NB4 (cell line): ENCODE measurements at regions not wholly inside any gene's neighbourhood (a gene's known extent, or its start where the extent isn't known, plus 50 kb on each side); places are given as distances from the start of the nearest gene placed in this dataset.
A peak's percentile ranks its signal among the peaks of the same experiment; 100 is the strongest.

ENCODE experiments used
- DNase-seq: peaks from one replicate; pipeline ENCODE4 v3.0.0; 2010; ENCODE audit warnings: low read depth
- H3K4me3 ChIP-seq: one replicate; pipeline ENCODE4 v1.5.1; 2011; ENCODE audit warnings: mild to moderate bottlenecking, low read depth, low read length, moderate library complexity
- MYC ChIP-seq: IDR thresholded peaks from 2 replicates; pipeline ENCODE4 v1.6.1; 2011; ENCODE audit warnings: low read depth, low read length
- POLR2A ChIP-seq: IDR thresholded peaks from 2 replicates; pipeline ENCODE4 v1.6.1; 2011; ENCODE audit warnings: mild to moderate bottlenecking; ENCODE audit not compliant: insufficient read length; ENCODE audit errors: extremely low read depth
- TF ChIP-seq, protein P1 (sequence below): IDR thresholded peaks from one replicate; pipeline ENCODE4 v1.5.1; 2012; ENCODE audit warnings: low read depth, low read length
- TF ChIP-seq, protein P2 (sequence below): IDR thresholded peaks from 2 replicates; pipeline ENCODE4 v1.6.1; 2011; ENCODE audit warnings: low read depth, low read length

- DNase-seq: peak; percentile 44
- no peak overlapping the region for H3K4me3 ChIP-seq
- no peak for TF ChIP-seq POLR2A
These were observed 127.3 kb upstream of the RALGAPA2 start for GRCh38 chr20:20839771-20840170.

DNA sequence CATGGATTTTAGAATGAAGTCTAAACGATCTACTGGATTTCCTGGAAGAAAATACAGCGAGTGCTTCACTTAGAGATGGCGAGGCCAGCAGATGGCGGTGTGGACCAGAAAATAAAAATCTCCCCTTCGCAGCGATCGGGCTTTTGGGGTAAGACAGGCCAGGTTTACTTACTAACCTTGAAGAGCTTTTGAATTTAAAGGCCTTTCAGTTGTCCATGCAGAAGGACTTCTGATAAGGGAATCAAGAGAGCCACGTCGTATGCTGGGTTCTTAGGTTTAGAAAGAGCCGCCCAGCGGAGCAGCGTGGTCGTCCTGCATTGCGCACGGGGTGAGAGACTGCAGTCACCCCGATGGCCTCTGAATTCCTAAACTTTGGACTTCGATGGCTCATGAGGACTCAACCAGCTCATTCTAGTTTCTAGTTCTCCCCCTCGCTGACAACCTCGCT, 125.2 kb upstream of the RALGAPA2 start:
- TF ChIP-seq, protein P1, sequence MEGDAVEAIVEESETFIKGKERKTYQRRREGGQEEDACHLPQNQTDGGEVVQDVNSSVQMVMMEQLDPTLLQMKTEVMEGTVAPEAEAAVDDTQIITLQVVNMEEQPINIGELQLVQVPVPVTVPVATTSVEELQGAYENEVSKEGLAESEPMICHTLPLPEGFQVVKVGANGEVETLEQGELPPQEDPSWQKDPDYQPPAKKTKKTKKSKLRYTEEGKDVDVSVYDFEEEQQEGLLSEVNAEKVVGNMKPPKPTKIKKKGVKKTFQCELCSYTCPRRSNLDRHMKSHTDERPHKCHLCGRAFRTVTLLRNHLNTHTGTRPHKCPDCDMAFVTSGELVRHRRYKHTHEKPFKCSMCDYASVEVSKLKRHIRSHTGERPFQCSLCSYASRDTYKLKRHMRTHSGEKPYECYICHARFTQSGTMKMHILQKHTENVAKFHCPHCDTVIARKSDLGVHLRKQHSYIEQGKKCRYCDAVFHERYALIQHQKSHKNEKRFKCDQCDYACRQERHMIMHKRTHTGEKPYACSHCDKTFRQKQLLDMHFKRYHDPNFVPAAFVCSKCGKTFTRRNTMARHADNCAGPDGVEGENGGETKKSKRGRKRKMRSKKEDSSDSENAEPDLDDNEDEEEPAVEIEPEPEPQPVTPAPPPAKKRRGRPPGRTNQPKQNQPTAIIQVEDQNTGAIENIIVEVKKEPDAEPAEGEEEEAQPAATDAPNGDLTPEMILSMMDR: peak; percentile 80
- TF ChIP-seq, protein P2, sequence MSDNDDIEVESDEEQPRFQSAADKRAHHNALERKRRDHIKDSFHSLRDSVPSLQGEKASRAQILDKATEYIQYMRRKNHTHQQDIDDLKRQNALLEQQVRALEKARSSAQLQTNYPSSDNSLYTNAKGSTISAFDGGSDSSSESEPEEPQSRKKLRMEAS: no peak
- no peak overlapping the region for H3K4me3 ChIP-seq
- DNase-seq: peak; percentile 76

GRCh38 chr20:20836836-20837235, 124.4 kb upstream of the RALGAPA2 start:
- no peak overlapping the region for H3K4me3 ChIP-seq
- TF ChIP-seq POLR2A: no peak
- DNase-seq: no peak

DNA sequence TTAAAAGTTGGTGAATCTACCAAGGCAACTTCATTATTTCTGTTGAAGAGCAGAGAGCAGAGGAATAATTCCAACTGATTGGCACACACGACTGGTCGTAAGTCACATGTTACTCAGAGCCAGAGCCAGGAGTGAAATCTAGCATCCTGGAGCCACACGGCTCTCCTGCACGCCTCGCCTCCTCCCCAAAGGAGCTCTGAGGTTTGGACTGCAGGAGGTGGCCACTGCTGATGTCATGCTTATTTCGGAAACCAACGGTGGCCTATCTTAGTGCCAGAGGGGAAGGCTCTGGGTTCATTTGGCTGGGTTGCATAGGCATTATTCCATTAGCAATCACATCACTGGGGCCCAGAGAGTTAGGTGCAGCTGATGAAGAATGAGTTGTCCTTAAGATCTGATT, 123.5 kb upstream of the RALGAPA2 start:
- H3K4me3 ChIP-seq: no peak overlapping the region
- no peak for DNase-seq
- TF ChIP-seq, protein P1: no peak
- no peak for TF ChIP-seq POLR2A
- no peak for TF ChIP-seq MYC
- TF ChIP-seq, protein P2: no peak

GRCh38 chr20:20834008-20834407, 121.6 kb upstream of the RALGAPA2 start:
- TF ChIP-seq MYC (no peak), POLR2A (no peak)
- TF ChIP-seq, protein P2: no peak
- TF ChIP-seq, protein P1: no peak
- no peak overlapping the region for H3K4me3 ChIP-seq
- DNase-seq: no peak

DNA sequence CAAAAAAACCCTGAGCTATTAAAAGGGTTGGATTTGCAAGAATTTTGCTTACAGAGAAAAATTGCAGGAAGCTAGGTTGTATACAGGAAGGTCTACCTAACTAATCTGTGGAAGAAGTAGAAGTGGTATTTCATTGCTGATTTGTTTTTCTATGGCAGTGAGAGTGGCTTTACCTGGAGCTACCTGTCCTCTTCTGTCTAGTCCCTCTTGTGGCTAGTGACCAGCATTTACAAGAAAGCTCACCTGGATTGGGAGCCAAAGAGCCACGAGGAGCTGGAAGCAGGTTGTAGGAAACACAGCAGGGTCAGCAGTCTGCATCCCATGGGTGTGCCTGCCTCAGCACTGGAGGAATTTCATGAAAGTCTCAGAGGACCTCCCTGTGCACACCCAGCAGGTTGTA, 120.3 kb upstream of the RALGAPA2 start:
- H3K4me3 ChIP-seq: no peak overlapping the region
- TF ChIP-seq, protein P2: no peak
- TF ChIP-seq POLR2A (no peak), MYC (no peak)
- TF ChIP-seq, protein P1: no peak
- DNase-seq: no peak

DNA sequence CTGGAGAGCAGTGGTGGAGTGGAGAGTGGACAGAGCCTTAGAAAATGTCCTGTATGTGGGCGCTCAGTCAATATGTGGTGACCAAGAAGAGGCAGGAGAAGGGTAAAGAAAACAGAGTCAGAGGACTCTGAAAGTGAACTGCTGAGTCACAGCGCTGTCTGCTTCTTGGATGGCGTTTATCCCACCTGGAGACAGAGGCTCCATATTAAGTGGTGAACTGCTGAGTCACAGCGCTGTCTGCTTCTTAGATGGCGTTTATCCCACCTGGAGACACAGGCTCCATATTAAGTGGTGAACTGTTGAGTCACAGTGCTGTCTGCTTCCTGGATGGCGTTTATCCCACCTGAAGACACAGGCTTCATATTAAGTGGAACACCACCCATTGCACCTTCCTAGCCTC, 119.3 kb upstream of the RALGAPA2 start:
- no peak overlapping the region for H3K4me3 ChIP-seq
- no peak for DNase-seq
- no peak for TF ChIP-seq POLR2A
- TF ChIP-seq, protein P1: no peak
- TF ChIP-seq, protein P2: no peak
- no peak for TF ChIP-seq MYC
